HEK293 (cell line): ENCODE measurements at regions not wholly inside any gene's neighbourhood (a gene's known extent, or its start where the extent isn't known, plus 50 kb on each side); places are given as distances from the start of the nearest gene placed in this dataset.

Experiments used
- SP2 ChIP-seq: fragments of 450-650 bp; formaldehyde crosslinking; IDR thresholded peaks from 2 replicates; pipeline ENCODE4 v1.5.1; 2016; ENCODE audit warnings: missing biosample characterization, missing genetic modification characterization
- ZBTB20 ChIP-seq: fragments of 450-650 bp; formaldehyde crosslinking; IDR thresholded peaks from 2 replicates; pipeline ENCODE4 v1.5.1; 2016; ENCODE audit warnings: missing biosample characterization, missing genetic modification characterization
- ZNF664 ChIP-seq: fragments of 450-650 bp; formaldehyde crosslinking; IDR thresholded peaks from 2 replicates; pipeline ENCODE4 v1.5.1; 2016; ENCODE audit warnings: missing biosample characterization, missing genetic modification characterization
- ZNF701 ChIP-seq: fragments of 450-650 bp; formaldehyde crosslinking; IDR thresholded peaks from 2 replicates; pipeline ENCODE4 v1.5.1; 2016; ENCODE audit warnings: missing biosample characterization, missing genetic modification characterization
- TF ChIP-seq, protein P1 (sequence below): fragments of 450-650 bp; formaldehyde crosslinking; IDR thresholded peaks from 2 replicates; pipeline ENCODE4 v1.5.1; 2016; ENCODE audit warnings: missing biosample characterization, missing genetic modification characterization
- TF ChIP-seq, protein P2 (sequence below): fragments of 450-650 bp; formaldehyde crosslinking; IDR thresholded peaks from 2 replicates; pipeline ENCODE4 v1.5.1; 2016; ENCODE audit warnings: missing biosample characterization, missing genetic modification characterization
- TF ChIP-seq, protein P3 (sequence below): fragments of 450-650 bp; formaldehyde crosslinking; IDR thresholded peaks from 2 replicates; pipeline ENCODE4 v1.5.1; 2016; ENCODE audit warnings: missing biosample characterization, missing genetic modification characterization
- TF ChIP-seq, protein P4 (sequence below): fragments of 450-650 bp; formaldehyde crosslinking; IDR thresholded peaks from 2 replicates; pipeline ENCODE4 v1.5.1; 2016; ENCODE audit warnings: missing biosample characterization, missing genetic modification characterization
- TF ChIP-seq, protein P5 (sequence below): sonication (generic); formaldehyde crosslinking; IDR thresholded peaks from 2 replicates; pipeline ENCODE4 v1.8.1; 2022; ENCODE audit warnings: mild to moderate bottlenecking, moderate library complexity, missing genetic modification reagents

DNA sequence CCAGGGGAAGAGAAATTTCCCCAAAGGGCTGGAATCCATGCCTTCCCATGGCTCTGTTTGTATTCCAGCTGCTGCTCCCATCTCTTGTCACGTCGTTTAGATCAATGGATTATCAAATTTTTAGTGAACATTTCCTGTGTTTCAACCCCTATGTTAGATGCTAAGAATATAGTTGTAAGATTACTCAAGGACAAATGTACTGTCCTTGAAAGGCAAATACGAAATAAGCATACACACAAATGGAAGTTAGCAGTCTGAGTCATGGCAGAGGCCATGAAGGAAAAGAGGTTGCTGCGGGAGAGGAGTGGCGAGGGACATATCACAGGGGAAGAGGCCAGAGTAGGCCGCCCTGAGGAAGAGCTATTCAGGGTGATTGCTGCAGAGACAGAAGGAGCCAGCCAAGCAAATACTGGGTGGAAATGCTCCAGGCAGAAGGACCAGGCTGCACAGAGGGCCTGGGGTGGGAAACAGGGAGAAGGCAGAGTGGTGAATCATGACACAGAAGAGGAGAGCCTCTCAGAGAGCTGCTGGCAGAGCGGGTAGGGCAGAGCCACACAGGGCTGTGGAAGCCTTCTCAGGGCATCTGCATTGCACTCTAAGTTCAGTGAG, 219.2 kb upstream of the LRFN2 start:
- TF ChIP-seq, protein P1, sequence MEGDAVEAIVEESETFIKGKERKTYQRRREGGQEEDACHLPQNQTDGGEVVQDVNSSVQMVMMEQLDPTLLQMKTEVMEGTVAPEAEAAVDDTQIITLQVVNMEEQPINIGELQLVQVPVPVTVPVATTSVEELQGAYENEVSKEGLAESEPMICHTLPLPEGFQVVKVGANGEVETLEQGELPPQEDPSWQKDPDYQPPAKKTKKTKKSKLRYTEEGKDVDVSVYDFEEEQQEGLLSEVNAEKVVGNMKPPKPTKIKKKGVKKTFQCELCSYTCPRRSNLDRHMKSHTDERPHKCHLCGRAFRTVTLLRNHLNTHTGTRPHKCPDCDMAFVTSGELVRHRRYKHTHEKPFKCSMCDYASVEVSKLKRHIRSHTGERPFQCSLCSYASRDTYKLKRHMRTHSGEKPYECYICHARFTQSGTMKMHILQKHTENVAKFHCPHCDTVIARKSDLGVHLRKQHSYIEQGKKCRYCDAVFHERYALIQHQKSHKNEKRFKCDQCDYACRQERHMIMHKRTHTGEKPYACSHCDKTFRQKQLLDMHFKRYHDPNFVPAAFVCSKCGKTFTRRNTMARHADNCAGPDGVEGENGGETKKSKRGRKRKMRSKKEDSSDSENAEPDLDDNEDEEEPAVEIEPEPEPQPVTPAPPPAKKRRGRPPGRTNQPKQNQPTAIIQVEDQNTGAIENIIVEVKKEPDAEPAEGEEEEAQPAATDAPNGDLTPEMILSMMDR (tag by site-specific recombination): no peak
- TF ChIP-seq, protein P2, sequence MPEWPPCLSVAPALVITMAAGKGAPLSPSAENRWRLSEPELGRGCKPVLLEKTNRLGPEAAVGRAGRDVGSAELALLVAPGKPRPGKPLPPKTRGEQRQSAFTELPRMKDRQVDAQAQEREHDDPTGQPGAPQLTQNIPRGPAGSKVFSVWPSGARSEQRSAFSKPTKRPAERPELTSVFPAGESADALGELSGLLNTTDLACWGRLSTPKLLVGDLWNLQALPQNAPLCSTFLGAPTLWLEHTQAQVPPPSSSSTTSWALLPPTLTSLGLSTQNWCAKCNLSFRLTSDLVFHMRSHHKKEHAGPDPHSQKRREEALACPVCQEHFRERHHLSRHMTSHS (tag by site-specific recombination): no peak
- TF ChIP-seq, protein P3, sequence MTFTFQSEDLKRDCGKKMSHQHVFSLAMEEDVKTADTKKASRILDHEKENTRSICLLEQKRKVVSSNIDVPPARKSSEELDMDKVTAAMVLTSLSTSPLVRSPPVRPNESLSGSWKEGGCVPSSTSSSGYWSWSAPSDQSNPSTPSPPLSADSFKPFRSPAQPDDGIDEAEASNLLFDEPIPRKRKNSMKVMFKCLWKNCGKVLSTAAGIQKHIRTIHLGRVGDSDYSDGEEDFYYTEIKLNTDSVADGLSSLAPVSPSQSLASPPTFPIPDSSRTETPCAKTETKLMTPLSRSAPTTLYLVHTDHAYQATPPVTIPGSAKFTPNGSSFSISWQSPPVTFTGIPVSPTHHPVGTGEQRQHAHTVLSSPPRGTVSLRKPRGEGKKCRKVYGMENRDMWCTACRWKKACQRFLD (tag by site-specific recombination): no peak
- TF ChIP-seq SP2 (tag by site-specific recombination) (no peak), ZBTB20 (tag by site-specific recombination) (no peak), ZNF701 (tag by site-specific recombination) (no peak), ZNF664 (tag by site-specific recombination) (no peak)
- TF ChIP-seq, protein P4, sequence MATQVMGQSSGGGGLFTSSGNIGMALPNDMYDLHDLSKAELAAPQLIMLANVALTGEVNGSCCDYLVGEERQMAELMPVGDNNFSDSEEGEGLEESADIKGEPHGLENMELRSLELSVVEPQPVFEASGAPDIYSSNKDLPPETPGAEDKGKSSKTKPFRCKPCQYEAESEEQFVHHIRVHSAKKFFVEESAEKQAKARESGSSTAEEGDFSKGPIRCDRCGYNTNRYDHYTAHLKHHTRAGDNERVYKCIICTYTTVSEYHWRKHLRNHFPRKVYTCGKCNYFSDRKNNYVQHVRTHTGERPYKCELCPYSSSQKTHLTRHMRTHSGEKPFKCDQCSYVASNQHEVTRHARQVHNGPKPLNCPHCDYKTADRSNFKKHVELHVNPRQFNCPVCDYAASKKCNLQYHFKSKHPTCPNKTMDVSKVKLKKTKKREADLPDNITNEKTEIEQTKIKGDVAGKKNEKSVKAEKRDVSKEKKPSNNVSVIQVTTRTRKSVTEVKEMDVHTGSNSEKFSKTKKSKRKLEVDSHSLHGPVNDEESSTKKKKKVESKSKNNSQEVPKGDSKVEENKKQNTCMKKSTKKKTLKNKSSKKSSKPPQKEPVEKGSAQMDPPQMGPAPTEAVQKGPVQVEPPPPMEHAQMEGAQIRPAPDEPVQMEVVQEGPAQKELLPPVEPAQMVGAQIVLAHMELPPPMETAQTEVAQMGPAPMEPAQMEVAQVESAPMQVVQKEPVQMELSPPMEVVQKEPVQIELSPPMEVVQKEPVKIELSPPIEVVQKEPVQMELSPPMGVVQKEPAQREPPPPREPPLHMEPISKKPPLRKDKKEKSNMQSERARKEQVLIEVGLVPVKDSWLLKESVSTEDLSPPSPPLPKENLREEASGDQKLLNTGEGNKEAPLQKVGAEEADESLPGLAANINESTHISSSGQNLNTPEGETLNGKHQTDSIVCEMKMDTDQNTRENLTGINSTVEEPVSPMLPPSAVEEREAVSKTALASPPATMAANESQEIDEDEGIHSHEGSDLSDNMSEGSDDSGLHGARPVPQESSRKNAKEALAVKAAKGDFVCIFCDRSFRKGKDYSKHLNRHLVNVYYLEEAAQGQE (tag by site-specific recombination): no peak
- TF ChIP-seq, protein P5, sequence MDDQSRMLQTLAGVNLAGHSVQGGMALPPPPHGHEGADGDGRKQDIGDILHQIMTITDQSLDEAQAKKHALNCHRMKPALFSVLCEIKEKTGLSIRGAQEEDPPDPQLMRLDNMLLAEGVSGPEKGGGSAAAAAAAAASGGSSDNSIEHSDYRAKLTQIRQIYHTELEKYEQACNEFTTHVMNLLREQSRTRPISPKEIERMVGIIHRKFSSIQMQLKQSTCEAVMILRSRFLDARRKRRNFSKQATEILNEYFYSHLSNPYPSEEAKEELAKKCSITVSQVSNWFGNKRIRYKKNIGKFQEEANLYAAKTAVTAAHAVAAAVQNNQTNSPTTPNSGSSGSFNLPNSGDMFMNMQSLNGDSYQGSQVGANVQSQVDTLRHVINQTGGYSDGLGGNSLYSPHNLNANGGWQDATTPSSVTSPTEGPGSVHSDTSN (CRISPR knock-in tag): no peak
